ENCODE measurements at regions not wholly inside any gene's neighbourhood (a gene's known extent, or its start where the extent isn't known, plus 50 kb on each side); places are given as distances from the start of the nearest gene placed in this dataset.

GRCh38 chr5:52498607-52499006, 289.1 kb upstream of the ITGA1 start:
- DNase-seq (ENCODE audit: low read depth in 3 of 3), result no peak

DNA sequence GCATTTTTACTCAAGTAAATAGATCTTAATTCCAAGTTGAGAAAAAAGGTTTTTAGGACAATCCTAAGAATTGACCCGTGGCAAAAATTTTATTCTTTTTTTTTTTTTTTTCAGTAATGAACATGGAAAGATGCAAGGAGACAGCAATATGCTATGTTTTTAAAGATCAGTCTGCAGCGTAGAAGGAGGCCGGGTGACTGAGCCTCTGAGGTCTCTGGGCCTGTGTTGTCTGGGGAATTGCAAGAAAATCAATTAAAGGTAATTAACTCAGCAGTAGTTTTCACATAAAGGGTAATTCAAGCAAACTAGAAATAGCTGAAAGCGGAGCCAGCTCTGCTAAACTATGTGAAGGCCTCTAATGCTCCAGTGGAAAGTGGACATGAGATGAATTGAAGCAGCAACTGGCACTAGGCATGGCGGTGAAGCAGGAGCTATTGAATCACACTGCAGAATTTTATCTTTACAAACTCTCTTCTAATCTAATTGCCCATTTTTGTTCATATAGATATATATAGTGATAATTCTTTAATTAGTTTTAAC, 285.2 kb upstream of the ITGA1 start:
- no peak for DNase-seq (ENCODE audit: low read depth in 3 of 3)

- DNase-seq (ENCODE audit: low read depth in 3 of 3), result no peak
Observed at GRCh38 chr5:52504584-52505240, 283.0 kb upstream of the ITGA1 start.

GRCh38 chr5:52517667-52518066, 270.0 kb upstream of the ITGA1 start:
- DNase-seq (ENCODE audit: low read depth in 3 of 3), result no peak

GRCh38 chr5:52520171-52520570, 267.5 kb upstream of the ITGA1 start:
- DNase-seq (ENCODE audit: low read depth in 3 of 3), result no peak

DNA sequence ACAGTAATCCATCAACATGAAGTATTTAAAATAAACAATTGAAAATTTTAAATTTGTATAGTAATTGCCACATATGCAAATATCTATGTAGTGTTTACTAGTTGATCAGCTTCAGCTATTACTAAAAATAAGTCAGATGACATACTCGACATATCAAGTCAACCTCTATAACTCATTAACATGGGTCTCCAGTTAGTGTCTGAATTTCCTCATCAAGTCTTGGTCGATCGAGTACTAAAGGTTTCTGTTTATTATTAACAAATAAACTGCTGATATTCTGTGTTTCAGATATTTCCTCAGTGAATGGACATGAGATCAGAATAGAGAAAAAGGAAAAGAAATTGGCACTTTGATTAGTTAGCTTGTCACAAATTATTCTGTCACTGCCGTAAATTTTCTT, 266.5 kb upstream of the ITGA1 start:
- DNase-seq (ENCODE audit: low read depth in 3 of 3), result no peak

DNA sequence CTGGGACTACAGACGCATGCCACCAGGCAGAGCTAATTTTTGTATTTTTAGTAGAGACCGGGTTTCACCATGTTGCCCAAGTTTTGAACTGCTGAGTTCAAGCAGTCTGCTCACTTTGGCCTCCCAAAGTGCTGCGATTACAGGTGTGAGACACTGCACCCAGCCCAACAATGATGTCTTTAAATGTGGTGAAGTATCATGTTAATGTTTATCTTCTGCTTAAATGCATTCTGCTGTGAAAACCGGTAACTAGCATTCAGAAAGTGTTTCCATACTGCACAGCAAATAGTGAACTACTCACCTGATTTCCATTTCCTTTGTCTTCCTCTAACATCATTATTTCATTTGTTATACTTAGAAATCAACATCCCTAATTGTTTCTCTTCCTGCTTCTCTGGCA, 264.0 kb upstream of the ITGA1 start:
- DNase-seq (ENCODE audit: low read depth in 3 of 3), result no peak

- DNase-seq (ENCODE audit: low read depth in 3 of 3), result no peak
Observed at GRCh38 chr5:52531105-52531504, 256.6 kb upstream of the ITGA1 start.

GRCh38 chr5:52543594-52543993, 244.1 kb upstream of the ITGA1 start:
- DNase-seq (ENCODE audit: low read depth in 3 of 3), result no peak

- no peak for DNase-seq (ENCODE audit: low read depth in 3 of 3)
Observed at GRCh38 chr5:52544738-52545137, 243.0 kb upstream of the ITGA1 start.

DNA sequence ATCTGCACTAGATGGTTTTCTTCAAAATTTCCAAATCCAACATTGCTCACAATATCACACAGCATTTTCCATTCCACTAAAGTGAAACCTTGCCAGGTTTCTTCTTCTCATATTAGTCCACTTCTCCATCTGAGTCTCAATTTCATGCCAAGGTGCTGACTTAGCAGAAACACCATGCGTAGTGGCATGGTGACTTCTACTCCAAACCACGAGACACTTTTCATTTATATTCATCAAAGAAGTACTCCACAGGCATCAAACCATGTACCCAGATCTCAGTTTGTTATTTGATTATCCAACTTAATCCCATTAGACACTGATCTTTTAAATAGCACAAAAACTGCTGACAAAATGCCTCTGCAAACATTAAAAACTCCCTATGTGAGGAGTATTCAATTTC, 233.4 kb upstream of the ITGA1 start:
- DNase-seq (ENCODE audit: low read depth in 3 of 3), result no peak

DNA sequence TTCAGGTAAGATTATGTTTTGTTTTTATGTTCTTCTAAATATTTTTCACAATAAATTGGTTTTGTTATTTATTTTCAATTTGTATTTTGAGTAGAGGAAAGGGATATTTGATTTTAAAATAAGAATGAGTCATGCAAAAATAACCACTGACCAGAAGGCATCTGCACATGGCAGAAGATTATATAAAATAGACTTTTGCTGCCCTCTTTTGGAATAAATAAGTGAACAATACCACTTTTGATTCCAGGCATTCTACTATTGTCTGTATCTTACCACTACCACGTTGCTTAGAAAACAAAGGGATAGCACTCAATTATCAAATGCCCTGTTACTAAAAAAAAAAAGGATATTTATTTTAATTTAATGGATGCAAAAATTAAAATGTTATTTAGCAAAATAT, 227.3 kb upstream of the ITGA1 start:
- DNase-seq (ENCODE audit: low read depth in 3 of 3), result no peak

DNA sequence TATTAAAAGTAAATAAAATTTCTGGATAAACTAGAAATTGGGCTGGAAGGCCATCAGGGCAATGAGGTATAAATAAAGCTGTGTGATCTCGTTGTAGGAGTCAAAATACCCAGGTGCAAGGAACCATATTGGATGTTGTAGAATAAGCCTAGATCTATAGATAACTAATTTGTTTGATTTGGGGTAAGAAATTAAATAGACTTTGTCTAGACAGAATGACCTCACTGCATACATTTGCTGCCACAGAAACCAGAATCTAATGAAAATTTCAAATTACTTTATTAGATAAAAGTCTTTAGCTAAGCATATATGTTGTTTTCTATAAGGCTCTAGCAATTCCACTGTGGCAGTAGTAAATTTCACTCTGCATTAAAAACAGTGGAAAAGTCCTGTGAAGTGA, 225.2 kb upstream of the ITGA1 start:
- DNase-seq (ENCODE audit: low read depth in 3 of 3), result no peak

DNA sequence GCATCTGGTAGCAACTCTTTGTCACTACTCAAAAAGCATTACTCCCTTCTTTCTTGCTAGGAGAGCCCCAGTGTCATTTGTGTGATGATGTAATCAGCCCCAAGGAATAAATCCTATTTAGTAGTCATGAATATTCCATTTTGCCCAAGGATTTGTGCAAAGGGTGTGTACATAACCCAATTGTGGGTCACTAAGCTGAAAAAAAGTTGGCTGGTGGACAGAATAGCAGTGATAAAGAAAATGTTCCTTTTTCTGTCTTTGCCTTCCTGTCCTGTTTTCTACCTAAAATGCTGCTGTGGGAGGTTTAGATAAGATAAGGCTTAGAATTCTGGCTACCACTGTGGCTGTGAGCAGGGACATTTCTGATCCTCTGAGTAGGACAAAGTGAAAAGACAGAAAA, 223.1 kb upstream of the ITGA1 start:
- DNase-seq (ENCODE audit: low read depth in 3 of 3), result no peak

DNA sequence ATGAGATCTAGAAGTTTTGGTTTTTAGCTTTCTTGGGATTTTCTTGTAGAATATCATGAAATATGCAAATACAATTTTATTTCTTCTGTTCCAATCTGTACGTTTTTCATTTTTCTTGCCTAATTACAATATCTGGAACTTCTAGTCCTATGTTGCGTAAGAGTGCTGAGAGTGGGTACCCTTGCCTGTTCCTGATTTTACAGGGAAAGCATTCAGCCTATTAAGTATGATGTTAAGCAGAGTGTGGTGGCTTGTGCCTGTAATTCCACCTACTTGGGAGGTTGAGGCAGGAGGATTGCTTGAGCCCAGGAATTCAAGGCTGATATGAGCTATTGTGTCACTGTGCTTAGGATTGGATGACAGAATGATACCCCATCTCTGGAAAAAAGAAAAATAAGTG, 210.2 kb upstream of the ITGA1 start:
- DNase-seq (ENCODE audit: low read depth in 3 of 3), result no peak

DNA sequence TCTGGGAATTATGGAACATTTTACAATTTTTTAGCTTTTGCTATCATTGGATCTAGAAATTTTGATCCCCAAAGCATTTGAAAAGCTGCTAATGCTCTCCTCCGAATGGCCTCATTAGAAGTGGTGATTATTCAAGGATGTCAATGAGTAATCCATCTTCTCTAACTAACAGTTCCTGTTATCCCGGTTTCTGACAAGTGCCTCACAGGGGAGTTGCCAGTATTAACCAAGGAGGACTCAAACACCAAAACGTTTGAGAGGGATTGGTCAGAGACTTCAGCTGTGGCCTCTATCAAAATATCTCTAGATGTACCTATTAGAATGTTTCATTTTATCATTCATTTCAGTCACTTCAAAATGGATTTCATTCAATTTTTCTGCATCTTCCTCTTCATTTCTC, 208.3 kb upstream of the ITGA1 start:
- DNase-seq (ENCODE audit: low read depth in 3 of 3), result no peak

DNA sequence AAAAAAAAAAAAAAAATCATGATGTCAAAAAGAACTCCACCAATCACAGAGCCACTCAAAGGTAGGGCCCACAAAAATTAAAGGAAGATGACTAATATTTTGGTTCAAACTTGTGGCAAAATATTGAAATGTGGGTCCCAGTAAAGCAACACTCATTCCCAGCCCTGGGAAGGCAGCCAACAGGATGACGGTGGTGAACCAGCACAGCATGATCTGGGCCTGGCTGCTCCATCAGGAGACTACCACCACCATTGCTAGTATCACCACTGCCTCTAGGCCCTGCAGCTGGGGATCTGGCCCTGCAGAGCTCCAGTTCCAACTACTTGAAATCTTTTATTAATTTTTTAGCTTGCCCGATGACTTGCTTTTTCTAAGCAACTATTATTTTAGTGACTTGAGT, 206.8 kb upstream of the ITGA1 start:
- no peak for DNase-seq (ENCODE audit: low read depth in 3 of 3)

DNA sequence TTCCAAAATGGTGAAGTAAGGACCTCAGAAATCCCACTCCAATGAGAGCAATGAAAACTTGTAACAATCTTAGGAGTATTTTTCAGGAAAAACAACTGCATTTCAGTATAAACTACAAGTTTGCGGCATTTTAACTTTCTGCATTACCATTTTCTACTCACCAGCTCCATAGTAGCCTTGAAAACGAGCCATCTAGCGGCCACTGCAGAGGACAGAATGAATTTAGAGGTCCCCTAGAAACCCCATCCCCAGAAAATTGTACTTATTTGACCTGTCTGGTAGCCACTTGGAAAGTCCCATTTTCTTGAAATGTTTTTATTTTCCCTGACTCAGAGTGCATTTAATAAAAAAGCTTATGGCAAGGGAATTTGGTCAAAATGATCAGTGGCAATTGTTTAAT, 205.4 kb upstream of the ITGA1 start:
- DNase-seq (ENCODE audit: low read depth in 3 of 3), result no peak

- no peak for DNase-seq (ENCODE audit: low read depth in 3 of 3)
Observed at GRCh38 chr5:52587131-52587530, 200.6 kb upstream of the ITGA1 start.

DNA sequence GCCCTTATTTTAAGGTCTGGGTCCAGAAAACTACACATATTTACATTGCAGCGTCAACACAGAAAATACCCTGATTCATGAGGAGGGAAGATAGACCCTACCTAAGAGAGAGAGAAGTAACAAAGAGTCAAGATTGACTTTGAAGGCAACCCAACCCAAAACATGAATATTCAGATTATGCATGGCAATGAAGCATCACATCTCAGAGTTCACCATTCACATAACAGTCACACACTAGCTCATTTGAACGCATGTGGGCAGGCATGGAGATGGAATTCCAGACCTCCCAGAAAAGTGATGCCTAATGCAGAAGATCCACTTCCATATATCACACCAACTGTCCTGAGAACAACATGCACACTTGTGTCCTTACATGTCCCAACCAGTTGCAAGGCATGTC, 190.1 kb upstream of the ITGA1 start:
- DNase-seq (ENCODE audit: low read depth in 3 of 3), result no peak

DNA sequence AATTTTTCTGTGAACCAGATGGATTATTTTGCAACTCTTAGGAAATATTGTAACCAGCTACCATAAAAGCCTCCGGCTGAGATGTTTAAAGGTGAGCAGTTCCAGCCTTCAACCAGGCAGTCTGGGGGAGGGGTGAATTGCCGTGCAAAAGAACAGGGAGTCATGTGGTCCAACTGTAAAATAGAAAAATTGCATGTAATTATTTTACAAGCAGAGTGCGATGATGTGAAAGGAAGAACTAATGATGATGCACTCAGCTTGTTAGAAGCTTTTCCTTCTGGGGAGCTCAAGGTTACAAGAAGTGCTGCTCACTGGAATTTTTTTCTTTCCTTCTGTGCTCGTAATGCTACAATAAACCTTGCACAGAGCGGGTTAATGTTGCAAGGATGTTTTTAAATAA, 188.7 kb upstream of the ITGA1 start:
- no peak for DNase-seq (ENCODE audit: low read depth in 3 of 3)

GRCh38 chr5:52603778-52604554, 183.8 kb upstream of the ITGA1 start:
- no peak for DNase-seq (ENCODE audit: low read depth in 3 of 3)
